Thoracic aorta (tissue), 2 donors: ENCODE measurements at regions not wholly inside any gene's neighbourhood (a gene's known extent, or its start where the extent isn't known, plus 50 kb on each side); places are given as distances from the start of the nearest gene placed in this dataset.
"Not testable (repeated sequence)": the region's sequence is repeated elsewhere in the genome, so short reads cannot be mapped to it uniquely, and the experiment has no call there.

Source experiments
- ATAC-seq: fragments of 150-250 bp; one replicate; pipeline ENCODE4 v1.8.0; 2017; ENCODE audit warnings: low read depth; ENCODE audit not compliant: insufficient number of reproducible peaks, low FRiP score
- DNase-seq: peaks from one replicate; pipeline ENCODE4 v3.0.0-alpha.2; 2020; ENCODE audit warnings: low spot score
- H3K27ac ChIP-seq, 2 donors: fragments of 200-600 bp; sonication (generic); 1 replicate in 1 of 2; 2 replicates in 1 of 2; pipeline ENCODE4 v1.5.1; 2016; ENCODE audit warnings: mild to moderate bottlenecking in 2 of 2, moderate library complexity in 2 of 2
- H3K27me3 ChIP-seq: fragments of 200-600 bp; sonication (generic); replicated peaks from 2 replicates; pipeline ENCODE4 v1.6.0; 2016; ENCODE audit warnings: mild to moderate bottlenecking; ENCODE audit not compliant: insufficient read depth
- H3K36me3 ChIP-seq: fragments of 200-600 bp; sonication (generic); one replicate; pipeline ENCODE4 v1.5.1; 2016
- H3K4me1 ChIP-seq, 2 donors: fragments of 200-600 bp; sonication (generic); 1 replicate in 1 of 2; 2 replicates in 1 of 2; pipeline versions ENCODE4 v1.5.1 to v1.6.0; 2016; ENCODE audit warnings: low read depth in 2 of 2, mild to moderate bottlenecking in 1 of 2; ENCODE audit not compliant: control insufficient read depth in 1 of 2
- H3K4me3 ChIP-seq: fragments of 200-600 bp; sonication (generic); 2 replicates; pipeline ENCODE4 v1.5.1; 2016; ENCODE audit warnings: mild to moderate bottlenecking
- H3K9me3 ChIP-seq: fragments of 200-600 bp; sonication (generic); 2 replicates; pipeline ENCODE4 v1.5.1; 2016
- CTCF ChIP-seq: fragments of 200-600 bp; sonication (generic); IDR thresholded peaks from one replicate; pipeline ENCODE4 v1.5.1; 2019; ENCODE audit warnings: antibody characterized with exemption

- Histone ChIP-seq H3K27ac (no peak overlapping the region), H3K27me3 (no peaks in the 10 kb centered on the region)
- ATAC-seq = no peak
Measured at GRCh38 chr16:66087308-66087707, 279.2 kb upstream of the CDH5 start.

GRCh38 chr16:66085651-66086050 is 280.8 kb upstream of the CDH5 start:
- TF ChIP-seq CTCF = no peak
- Histone ChIP-seq H3K27me3 (no peaks in the 10 kb centered on the region), H3K4me3 (no peak overlapping the region), H3K4me1 (no peaks in the 10 kb centered on the region), H3K9me3 (no peaks in the 10 kb centered on the region), H3K27ac (no peak overlapping the region), H3K36me3 (no peaks in the 10 kb centered on the region)
- DNase-seq (no peak), ATAC-seq (no peak)

More at GRCh38 chr16:66087308-66087707, 279.2 kb upstream of the CDH5 start:
- no peak overlapping the region for H3K4me3 ChIP-seq
- no peaks in the 10 kb centered on the region for H3K4me1 ChIP-seq
- H3K9me3 ChIP-seq = no peaks in the 10 kb centered on the region
- TF ChIP-seq CTCF = no peak
- H3K36me3 ChIP-seq = no peaks in the 10 kb centered on the region
- no peak for DNase-seq

- not testable (repeated sequence) for H3K4me1 ChIP-seq, H3K36me3 ChIP-seq, H3K27me3 ChIP-seq, ATAC-seq, DNase-seq, H3K27ac ChIP-seq, H3K4me3 ChIP-seq, H3K9me3 ChIP-seq
Measured at GRCh38 chr16:66084731-66085130, 281.8 kb upstream of the CDH5 start.

GRCh38 chr16:66084306-66084705 is 282.2 kb upstream of the CDH5 start:
- H3K27ac ChIP-seq = no peak overlapping the region
- no peak for TF ChIP-seq CTCF

GRCh38 chr16:66083171-66083570 is 283.3 kb upstream of the CDH5 start:
- DNase-seq = no peak

More at GRCh38 chr16:66084306-66084705, 282.2 kb upstream of the CDH5 start:
- Histone ChIP-seq H3K4me3 (no peak overlapping the region), H3K9me3 (no peaks in the 10 kb centered on the region), H3K4me1 (no peaks in the 10 kb centered on the region), H3K27me3 (no peaks in the 10 kb centered on the region), H3K36me3 (no peaks in the 10 kb centered on the region)
- ATAC-seq (no peak), DNase-seq (no peak)

More at GRCh38 chr16:66083171-66083570, 283.3 kb upstream of the CDH5 start:
- no peaks in the 10 kb centered on the region for H3K36me3 ChIP-seq
- no peaks in the 10 kb centered on the region for H3K4me1 ChIP-seq
- H3K27ac ChIP-seq = no peak overlapping the region
- H3K27me3 ChIP-seq = no peaks in the 10 kb centered on the region
- no peak overlapping the region for H3K4me3 ChIP-seq
- no peak for TF ChIP-seq CTCF
- H3K9me3 ChIP-seq = no peaks in the 10 kb centered on the region
- ATAC-seq = no peak
